NCI-H1694 treated with DMSO at 0.1 percent for 48 hours (cell line): ENCODE measurements at regions not wholly inside any gene's neighbourhood (a gene's known extent, or its start where the extent isn't known, plus 50 kb on each side); places are given as distances from the start of the nearest gene placed in this dataset.

Experiments used
- DNase-seq: peaks from one replicate; lab custom pipeline; 2025; lab: John Stamatoyannopoulos, UW

DNA sequence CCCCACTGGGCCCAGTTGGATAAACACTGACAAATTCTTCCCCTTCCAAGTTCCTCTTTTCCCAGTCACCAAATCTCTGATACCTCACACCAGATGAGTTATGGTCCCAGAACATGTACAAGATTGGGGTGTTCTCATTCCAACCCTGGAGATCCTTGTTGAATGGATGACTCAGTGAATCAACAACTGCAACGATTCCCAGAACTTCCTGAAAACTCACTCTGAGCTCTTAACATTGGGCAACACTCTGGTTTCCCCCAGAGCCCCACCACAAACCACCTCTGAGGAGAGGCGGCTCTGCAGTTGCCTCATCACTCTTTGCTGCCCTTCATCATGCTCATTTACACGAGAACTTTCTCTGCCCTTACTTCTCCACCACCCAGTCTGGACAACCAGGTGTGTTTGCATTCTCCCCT, 115.2 kb downstream of the MRPL14 start:
- no peak for DNase-seq

DNA sequence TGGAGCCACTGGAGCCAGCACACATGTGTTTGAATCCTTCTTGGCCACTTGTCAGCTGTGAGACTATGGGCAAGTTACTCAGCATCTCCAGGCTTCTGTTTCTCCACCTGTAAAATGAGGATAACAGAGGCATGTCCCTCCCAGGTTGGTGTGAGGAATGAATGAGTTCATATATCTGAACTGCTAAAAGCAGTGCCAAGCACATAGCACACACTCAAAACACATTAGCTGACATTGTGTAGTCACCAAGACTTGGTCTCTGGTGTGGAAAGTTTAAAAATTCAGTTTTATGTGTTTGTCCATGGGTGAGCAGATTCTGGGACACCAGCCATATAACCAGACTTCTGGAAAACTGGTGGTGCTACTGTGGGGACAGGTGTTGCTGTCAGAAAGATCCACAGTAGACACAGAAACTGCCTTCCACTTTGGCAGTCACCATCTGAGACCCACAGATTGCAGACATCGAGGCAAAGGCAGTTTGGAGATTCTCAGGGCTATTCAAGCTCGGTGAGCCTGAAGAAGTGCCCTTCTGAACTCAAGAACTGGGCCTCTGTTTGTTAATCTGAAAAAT, 115.8 kb downstream of the MRPL14 start:
- peak; percentile 47 for DNase-seq

DNA sequence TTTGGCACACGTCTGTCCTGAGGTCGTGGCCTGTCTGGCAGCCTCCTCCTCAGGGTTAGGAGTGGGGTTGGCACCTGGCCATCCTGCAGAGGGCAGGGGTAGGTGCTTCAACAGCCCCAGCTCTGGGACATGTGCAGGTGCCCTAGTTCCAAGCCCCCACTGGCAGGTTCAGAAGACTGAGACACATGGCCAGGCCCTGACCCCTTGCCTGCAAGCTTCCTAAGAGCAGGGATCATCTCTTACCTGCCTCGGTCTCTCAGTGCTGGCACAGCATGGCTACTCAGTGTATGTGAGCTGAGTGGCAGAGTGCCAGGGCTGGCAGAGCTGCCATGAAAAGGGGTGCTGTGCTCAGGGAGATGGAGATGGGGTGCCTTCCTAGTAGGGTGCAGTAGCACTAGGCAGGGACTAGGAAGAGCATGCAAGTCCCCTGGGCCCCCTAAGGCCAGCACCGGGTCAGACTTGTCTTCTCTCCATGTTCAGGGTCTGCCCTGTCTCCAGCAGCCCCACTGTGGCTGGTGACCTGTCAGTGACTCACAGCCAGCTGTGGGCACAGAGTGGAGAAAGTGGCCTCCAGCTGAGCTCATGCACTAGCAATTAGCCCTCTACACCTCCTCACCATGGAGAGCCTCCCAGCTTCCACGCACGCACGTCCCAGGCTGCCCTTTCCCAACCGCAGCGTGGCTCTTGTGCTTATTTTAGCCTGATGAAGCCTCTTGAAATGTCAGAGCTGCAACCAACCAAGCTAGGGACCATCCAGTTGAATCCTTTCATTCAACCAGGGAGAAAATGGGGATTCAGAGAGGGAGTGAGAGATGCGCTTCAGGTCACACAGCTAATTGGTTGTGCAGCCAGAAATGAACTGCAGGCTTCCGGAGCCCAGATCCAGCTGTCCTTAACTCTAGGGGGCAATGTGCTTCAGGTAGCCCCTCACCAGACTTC, 116.6 kb downstream of the MRPL14 start:
- DNase-seq: no peak

DNA sequence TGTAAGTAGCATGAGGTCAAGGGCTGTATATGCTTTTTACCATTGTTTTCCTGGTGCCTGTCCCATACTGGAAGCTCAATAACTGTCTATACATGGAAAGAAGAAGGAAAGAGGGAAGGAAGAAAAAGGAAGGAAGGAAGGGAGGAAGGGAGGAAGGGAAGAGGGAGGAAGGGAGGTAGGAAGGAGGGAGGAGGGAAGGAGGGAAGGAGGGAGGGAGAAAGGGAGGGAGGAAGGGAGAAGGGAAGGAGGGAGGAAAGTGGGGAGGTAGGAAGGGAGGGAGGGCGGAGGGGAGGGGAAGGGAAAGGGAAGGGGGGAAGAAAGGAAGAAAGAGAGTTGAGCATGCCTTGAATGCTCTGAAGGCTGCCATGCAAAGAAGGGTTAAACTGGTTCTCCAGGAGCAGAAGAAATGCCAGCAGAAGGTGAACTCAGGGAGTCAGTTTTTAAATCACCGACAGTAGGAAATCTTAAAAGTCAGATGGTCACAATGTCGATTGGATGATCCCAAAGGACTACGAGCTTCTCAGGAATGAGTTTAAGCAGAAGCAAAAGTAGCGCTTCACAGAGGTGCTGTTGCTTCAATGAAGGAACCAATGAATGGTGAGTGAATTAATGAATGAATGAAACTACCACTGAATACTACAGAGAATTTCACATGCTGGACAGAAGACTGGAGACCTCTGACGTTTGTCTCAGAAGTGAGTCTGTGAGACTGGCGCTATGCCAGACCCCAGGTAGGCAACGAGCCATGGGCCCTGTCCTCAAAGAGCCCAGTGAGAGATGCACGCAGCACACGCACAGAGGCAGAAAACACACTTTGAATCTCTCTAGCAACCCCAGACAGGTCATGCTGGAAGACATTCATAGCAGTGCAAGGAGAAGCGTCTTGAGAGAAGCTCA, 117.6 kb downstream of the MRPL14 start:
- DNase-seq: no peak

DNA sequence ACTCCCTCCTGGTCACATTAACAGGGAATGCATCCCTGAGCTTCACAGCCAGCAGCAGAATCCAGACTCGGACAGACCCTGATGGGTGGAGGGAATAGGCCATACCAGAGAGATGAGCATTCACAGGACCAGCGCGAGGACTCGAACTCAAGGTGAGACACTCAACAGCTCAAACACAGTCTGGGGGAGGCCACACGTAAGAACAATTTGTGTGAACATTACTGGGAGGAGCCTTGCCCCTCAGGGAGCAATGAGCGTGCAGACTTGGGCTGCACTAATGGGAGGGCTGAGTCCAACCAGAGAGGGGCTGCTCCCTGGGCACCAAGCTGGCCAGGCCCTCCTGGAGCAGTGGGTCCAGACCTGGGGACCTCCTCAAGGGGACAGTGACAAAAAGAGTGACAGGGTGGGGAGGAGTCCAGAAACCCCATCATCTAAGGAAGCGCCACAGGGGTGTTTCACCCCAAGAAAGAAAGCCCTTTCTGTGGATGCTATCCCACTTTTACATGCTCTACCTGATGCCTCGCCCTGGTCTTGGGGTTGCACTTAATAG, 118.4 kb downstream of the MRPL14 start:
- no peak for DNase-seq

DNA sequence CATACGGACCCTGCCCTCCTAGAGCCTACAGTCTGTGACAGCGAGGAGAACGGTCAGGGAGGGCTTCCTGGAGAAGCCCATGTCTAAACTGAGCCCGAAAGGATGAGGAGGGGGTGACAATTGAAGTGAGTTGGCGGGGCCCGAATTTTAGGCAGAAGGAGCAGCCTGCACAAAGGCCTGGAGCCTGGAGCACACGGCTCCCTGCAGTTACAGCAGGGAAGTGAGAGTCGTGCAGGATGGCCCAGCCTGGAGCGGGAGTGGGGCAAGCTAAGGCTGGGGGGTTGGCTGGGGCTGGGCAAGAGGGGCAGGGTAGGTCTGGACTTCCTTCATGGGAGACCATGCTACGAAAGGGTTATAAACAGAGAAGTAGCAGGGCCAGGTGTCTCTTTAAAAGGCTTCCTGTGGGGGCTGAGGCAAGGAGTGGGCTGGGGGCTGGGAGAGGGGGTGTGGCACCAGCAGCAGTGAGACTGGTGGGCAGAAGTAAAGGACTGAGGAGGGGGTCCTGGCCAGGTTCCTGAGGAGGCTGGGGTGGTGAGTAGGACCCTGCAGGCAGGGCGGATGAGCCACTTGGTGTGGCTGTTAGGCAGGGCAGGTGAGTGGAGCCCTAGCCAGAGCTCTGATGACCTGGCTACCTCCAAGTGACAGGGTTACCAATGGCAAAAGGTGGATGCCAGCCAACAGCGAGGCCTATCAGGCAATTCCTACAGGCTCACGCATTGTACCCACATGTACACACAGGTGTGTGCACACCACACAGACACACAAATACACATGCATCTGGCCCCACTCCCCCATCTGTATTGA, 119.2 kb downstream of the MRPL14 start:
- no peak for DNase-seq

DNA sequence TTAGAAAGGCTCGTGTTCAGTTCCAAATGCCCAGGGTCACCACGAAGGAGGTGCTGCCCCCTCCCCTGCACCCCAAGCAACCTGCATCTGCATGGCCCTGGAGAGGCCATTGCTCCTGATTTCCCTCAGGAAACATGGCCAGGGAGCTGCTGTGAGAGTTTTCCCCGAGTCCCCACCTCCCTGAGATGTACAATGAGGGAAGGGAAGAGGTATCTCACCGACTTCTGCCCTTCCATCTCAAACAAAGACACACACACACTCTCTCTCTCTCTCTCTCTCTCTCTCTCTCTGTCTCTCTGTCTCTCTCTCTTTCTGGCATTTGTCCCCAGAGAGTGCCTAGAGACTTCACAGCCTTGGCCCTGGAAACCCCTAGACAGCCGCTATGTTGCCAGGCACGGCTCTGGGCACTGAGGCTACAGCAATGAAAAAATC, 120.4 kb downstream of the MRPL14 start:
- no peak for DNase-seq

DNA sequence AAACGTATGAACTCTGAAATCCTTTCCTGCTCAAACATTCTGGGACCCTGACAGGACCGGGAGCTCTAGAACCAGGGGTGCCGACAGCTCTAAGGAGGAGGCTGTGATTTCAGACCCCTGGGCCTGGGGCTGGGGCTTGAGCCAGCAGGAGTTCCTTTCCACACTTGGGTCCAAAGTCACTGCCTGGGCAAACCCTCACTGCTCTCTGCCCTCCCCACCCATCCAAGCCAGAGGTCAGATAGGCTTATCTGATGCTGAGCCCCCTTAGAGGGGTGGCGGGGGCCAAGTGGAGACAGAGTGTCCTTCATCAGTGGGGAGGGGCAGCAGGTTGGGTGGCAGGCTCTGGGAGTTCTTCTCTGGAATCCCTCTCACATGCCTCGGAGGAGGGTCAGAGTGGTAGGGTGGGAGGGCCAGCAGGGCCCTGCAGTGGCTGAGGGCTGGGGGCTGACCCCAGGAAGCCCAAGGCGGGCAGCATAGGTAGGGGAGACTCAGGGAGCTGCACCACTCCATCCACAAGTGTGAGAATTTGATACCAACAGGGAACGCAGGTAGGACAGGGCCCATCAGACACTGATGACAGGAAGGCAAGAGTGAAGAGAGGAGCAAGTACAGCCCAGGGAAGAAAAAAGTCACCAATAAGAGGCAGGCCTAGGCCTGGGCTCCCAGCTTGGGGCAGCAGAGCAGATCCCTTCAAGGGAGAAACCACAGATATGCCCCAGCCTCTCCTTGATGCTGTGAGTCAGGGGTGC, 121.0 kb downstream of the MRPL14 start:
- DNase-seq: no peak

DNA sequence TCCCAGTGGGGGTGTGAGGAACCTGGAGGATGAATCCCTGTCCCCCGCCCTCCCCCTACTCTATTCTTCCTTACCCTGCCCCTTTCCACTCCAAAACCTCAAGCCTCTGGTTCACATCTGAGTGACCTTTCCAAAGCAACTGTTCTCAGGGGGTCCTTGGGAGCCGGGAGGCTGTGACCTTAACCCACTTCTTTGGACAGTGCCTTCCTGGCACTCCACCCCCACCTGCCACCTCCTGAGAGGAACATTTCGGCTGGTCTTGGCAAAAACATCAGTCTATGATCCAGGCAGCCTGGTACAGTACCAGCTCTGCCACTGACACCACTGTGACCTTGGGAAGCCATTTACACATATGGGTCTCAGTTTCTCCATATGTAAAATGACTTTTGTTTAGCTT, 121.7 kb downstream of the MRPL14 start:
- no peak for DNase-seq

DNA sequence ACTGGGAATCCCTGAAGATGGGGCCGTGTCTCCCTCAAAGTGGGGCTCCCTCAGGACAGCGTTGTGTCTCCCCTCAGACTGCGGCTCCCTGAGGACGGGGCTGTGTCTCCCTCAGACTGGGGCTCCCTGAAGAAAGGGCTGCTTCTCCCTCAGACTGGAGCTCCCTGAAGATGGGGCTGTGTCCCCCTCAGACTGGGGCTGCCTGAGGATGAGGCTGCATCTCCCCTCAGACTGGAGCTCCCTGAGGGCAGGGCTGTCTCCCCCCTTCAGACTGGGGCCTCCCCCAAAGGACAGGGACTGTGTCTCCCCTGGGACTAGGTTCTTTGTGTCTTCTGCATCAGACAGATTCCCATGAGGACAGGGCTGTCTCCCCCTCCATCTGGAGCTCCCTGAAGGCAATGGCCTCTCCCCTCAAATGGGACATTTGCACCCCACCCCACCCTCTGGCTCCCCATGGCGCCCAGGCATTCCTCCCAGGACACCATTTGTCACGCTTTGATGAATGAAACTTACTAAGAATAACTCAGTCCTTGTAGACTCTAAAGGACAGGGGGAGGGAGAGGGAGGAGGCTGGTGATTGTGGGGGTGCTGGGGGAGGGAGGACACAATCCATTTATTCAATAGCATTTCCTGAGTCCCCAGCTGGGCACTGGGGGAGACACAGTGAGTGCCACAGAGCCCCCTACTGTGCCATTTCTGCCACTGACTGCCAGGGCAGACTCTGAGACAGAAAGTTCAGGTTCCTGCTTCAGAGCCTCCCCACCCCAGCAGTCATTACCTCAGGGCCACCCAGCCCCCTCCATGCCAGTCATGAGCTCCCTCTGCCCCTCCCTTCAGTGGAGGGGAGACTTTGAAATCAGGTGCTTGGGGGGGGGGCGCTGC, 122.4 kb downstream of the MRPL14 start:
- no peak for DNase-seq

DNA sequence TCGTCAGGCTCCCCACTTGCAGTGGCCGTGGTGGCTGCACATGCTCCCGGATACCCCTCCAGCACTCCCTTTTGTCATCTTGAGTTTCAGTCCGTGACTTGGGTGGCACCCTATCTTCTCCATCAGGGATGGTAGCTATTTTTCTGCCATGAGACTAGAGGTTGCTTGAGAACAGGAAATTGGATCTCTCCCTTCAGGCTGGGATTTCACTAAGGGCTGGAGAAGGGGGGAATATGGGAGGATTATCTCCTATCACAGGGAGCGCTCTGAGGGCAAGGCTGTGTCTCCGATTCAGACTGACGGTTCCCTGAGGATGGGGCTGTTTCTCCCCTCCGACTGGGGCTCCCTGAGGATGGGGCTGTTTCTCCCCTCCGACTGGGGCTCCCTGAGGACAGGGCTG, 123.1 kb downstream of the MRPL14 start:
- DNase-seq: no peak

DNA sequence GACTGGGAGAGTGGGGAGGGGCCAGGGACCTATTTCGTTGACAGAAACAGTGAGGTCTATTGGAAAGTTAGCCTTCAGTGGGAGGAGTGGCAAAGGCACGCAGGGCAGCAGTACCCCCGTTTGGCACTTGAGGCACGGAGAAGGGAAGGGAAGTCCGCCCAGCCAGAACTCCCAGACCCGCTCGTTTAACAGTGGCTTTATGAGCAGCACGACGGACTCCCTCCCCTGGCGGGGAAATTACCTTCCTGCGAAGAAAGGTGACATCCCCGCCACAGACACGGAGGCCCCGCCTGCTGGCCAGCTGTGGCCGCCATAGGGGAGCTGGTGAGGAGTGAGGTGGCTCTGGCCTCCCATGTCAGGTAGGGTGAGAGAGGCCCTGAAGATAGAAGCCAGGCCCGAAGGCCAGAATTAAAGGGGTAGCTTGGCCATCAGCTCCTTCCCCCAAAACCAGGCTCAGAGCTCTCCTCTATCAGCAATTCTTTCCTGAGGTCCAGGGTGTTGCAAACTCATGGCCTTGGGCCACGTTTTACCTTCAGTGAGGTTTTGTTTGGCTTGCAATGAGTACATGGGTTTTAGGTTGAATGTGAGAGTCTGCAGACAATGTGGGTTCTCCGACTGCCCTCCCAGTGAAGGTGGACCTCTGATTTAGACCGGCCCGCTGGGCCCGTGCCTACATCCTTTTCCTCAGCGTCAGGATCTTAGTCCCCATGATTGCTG, 123.7 kb downstream of the MRPL14 start:
- no peak for DNase-seq

DNA sequence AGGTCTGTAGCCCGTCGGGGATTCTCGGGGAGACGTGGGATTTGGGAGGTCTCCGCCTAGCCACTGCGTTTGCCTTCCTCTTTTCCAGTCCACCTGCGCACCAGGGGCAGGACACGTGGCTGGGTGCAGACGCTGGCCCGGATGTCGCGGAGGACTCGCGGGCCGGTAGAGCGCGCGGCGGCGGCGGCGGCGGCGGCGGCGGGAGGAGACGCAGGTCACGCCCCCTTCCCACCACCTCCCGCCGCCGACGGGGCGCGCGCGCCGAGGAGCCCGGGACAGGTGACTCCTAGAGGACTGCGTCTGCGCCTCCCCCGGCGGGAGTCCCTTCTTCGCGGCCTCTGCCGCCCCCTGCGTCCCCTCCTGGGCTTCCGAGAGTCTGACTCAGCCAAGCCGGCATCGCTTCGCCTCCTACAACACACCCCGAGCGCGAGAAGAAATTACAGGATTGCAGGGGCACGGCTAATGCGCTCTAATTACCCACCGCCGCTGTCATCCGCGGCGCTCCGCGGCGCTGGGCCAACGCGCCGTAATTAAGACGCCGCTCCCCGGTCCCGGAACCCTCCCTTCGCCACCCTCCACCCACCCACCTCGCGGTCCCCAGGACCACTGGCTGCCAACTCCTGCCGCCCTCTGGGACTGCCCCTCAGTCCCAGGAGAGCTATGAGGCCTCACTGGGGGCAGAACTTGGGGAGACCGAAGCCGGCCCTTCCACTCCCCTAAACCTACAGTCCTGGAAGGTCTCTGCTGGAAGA, 124.5 kb downstream of the MRPL14 start:
- no peak for DNase-seq

DNA sequence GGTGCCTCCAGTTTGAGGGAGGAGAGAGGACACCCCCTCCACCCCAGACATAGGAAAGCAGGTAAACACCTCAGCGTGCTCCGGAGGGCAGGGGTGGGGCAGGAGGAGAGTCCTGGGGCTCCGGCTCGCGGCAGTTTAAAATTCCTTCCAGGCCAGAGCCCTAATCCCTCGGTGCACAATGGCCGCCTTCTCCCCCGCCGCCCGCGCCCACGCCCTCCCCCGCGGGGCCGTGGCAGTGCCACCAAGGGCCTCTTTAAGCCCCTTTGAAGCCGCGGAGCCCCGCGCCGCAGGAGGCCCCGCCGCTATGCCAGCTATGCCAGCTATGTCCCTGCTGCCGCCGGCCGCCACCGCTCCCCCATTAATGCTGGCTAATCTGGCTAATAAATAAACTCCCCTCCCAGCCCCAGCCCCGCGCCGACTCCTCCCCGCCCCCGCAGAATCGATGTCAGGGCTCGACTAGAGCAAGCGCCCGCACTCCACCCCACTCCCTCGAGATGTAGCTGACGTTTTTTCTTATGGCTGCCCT, 125.1 kb downstream of the MRPL14 start:
- DNase-seq: no peak

DNA sequence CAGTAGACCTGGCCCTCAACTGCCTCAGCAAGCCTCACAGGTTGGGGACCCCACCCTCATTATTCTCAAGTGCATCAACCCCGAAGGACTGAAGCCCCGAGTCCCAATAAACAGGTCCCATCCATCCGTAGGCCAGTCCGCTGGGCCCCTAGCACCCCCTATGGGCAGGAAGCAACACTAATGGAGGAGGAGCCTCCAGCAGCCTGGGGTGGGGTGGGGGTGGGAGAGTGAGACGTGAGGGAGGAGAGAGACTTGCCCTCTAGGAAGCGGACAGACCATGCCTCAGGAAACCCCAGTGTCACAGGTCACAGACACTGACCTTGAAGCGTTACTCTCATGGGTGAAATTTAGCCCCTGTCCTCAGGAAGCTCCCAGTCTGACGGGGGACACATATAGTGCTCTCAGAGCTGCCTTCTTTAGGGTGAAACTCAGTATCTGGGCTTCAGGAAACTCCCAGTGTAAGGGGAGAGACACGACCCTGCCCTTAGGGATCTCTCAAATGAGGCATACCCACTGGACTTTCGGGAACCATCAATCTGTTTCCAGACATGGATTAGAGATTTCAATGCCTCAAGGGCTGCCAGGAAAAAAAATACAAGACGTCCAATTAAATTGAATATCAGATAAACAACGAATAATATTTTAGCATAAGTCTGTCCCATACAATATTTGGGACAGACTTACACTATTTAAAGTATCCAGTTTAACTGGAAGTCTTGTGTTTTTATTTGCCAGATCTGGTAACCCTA, 125.8 kb downstream of the MRPL14 start:
- DNase-seq: no peak

DNA sequence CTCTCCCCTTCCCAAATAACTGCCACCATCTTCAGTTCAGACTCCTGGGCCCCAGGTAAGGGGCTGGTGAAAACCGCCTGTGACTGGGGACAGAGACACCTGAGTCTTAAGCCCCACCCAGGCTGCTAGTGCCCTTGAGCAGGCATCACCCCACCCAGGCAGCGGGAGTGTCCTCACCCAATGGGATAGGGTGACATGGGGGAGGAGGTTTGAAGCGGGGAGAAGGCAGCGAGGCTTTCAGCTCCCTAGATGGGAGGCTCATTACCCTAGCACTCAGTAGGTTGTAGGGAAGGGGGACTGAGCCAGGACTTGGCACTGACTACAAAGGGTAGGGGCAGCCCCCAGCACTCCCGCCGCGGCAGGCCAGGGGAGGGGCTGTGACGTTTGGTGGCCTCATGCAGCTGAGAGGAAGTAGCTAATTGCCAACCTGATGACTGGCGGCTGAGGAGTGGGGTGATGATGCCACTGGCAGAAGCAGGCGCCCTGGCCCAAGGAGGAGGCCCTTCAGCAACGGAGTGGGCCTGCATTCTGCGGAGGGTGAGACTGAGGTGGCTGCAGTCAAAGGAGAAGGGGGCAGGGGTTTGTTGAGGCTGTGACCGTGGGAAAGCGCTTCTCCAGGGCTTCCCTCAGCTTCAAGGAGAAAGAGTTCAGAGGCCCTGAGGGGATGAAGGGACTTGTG, 126.9 kb downstream of the MRPL14 start:
- DNase-seq: no peak

DNA sequence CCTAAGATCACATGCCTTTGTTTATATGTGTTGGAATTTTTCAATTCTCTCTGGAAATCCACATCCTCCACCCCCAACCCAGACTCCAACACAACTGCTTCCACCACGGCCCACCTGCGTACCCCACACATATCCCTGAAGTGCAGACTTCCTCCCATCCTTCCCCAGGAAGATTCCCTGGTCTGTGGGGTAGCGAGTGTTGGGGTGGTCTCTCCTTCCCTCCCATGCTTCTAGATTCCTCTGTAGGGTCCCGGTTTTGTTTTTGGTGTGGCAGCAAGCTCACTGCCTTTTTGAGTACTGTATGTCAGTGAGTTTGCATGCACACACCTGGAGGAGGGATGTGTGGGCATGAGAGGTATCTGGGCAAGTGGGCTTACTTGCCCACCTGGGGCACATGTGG, 127.6 kb downstream of the MRPL14 start:
- DNase-seq: no peak
